ENCODE measurements at regions not wholly inside any gene's neighbourhood (a gene's known extent, or its start where the extent isn't known, plus 50 kb on each side); places are given as distances from the start of the nearest gene placed in this dataset.

GRCh38 chr10:33036670-33037069 is 78.6 kb upstream of the ITGB1 start (continued):
- TF ChIP-seq GABPA (IDR thresholded peaks at IDR 0.05; ENCODE audit: borderline replicate concordance, insufficient read depth, low read length) (no peak), TBP (IDR thresholded peaks at IDR 0.05; ENCODE audit: low read depth, low read length) (no peak), E2F6 (IDR thresholded peaks at IDR 0.05) (no peak), YY1 (IDR thresholded peaks at IDR 0.05; ENCODE audit: low read depth, low read length) (no peak), MAFK (IDR thresholded peaks at IDR 0.05; ENCODE audit: low read depth, low read length) (no peak), CHD7 (IDR thresholded peaks at IDR 0.05; ENCODE audit: insufficient replicate concordance, low read length) (no peak), SP1 (IDR thresholded peaks at IDR 0.05; ENCODE audit: low read depth, low read length) (no peak)

Measured in H1 (cell line).